ENCODE measurements at regions not wholly inside any gene's neighbourhood (a gene's known extent, or its start where the extent isn't known, plus 50 kb on each side); places are given as distances from the start of the nearest gene placed in this dataset.

DNA sequence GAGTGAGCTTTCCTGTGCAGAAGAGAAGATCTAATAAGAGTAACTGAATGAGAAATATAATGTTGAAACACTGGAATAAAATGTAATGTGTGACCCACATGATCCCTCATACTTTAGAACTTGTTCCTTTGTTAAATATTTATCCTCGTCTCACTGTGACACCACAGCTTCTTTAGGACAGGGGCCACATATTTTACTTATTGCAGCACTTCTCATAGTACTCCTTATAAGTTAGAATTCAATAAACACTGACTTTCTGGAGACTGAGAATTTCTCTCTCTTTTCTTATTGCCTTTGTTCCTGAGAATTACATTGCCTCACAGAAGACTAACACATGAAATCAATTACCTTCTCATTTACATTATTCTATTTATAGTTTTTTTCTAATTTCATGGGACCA lies 1234.6 kb upstream of the CHAC2 start:
- H3K4me2 ChIP-seq: no peak overlapping the region
- no peak overlapping the region for H3K27ac ChIP-seq (ENCODE audit: low read depth)
- no peaks in the 10 kb centered on the region for H3K4me1 ChIP-seq (ENCODE audit: insufficient read depth)
- no peaks in the 10 kb centered on the region for H3K36me3 Mint-ChIP-seq (ENCODE audit: low read depth)
- H3K27ac Mint-ChIP-seq: no peak overlapping the region
- no peak overlapping the region for H2AFZ ChIP-seq
- H3K27me3 ChIP-seq (ENCODE audit: insufficient read depth): no peaks in the 10 kb centered on the region
- H3K9me3 Mint-ChIP-seq: no peaks in the 10 kb centered on the region
- H3K4me3 ChIP-seq: no peak overlapping the region
- no peaks in the 10 kb centered on the region for H4K20me1 ChIP-seq (replicated peaks; ENCODE audit: insufficient read depth)
- H3K27me3 Mint-ChIP-seq (ENCODE audit: insufficient read depth, low read depth, poor library complexity): no peaks in the 10 kb centered on the region
- no peaks in the 10 kb centered on the region for H3F3A ChIP-seq (replicated peaks; ENCODE audit: low read depth)
- no peaks in the 10 kb centered on the region for H3K4me1 Mint-ChIP-seq
- no peak for TF ChIP-seq EZH2 (IDR thresholded peaks at IDR 0.05; ENCODE audit: low read depth, unreplicated experiment)
- TF ChIP-seq, protein P1, sequence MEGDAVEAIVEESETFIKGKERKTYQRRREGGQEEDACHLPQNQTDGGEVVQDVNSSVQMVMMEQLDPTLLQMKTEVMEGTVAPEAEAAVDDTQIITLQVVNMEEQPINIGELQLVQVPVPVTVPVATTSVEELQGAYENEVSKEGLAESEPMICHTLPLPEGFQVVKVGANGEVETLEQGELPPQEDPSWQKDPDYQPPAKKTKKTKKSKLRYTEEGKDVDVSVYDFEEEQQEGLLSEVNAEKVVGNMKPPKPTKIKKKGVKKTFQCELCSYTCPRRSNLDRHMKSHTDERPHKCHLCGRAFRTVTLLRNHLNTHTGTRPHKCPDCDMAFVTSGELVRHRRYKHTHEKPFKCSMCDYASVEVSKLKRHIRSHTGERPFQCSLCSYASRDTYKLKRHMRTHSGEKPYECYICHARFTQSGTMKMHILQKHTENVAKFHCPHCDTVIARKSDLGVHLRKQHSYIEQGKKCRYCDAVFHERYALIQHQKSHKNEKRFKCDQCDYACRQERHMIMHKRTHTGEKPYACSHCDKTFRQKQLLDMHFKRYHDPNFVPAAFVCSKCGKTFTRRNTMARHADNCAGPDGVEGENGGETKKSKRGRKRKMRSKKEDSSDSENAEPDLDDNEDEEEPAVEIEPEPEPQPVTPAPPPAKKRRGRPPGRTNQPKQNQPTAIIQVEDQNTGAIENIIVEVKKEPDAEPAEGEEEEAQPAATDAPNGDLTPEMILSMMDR (conservative IDR thresholded peaks at IDR 0.05; ENCODE audit: low read depth in 2 of 2): no peak
- TF ChIP-seq, protein P2, sequence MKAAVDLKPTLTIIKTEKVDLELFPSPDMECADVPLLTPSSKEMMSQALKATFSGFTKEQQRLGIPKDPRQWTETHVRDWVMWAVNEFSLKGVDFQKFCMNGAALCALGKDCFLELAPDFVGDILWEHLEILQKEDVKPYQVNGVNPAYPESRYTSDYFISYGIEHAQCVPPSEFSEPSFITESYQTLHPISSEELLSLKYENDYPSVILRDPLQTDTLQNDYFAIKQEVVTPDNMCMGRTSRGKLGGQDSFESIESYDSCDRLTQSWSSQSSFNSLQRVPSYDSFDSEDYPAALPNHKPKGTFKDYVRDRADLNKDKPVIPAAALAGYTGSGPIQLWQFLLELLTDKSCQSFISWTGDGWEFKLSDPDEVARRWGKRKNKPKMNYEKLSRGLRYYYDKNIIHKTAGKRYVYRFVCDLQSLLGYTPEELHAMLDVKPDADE (IDR thresholded peaks at IDR 0.05): no peak
- no peak for TF ChIP-seq CREB1 (CRISPR knock-in tag; IDR thresholded peaks at IDR 0.05; ENCODE audit: low read depth)
- no peak for TF ChIP-seq POLR2AphosphoS5 (IDR thresholded peaks at IDR 0.05; ENCODE audit: low read depth)
- TF ChIP-seq, protein P3, sequence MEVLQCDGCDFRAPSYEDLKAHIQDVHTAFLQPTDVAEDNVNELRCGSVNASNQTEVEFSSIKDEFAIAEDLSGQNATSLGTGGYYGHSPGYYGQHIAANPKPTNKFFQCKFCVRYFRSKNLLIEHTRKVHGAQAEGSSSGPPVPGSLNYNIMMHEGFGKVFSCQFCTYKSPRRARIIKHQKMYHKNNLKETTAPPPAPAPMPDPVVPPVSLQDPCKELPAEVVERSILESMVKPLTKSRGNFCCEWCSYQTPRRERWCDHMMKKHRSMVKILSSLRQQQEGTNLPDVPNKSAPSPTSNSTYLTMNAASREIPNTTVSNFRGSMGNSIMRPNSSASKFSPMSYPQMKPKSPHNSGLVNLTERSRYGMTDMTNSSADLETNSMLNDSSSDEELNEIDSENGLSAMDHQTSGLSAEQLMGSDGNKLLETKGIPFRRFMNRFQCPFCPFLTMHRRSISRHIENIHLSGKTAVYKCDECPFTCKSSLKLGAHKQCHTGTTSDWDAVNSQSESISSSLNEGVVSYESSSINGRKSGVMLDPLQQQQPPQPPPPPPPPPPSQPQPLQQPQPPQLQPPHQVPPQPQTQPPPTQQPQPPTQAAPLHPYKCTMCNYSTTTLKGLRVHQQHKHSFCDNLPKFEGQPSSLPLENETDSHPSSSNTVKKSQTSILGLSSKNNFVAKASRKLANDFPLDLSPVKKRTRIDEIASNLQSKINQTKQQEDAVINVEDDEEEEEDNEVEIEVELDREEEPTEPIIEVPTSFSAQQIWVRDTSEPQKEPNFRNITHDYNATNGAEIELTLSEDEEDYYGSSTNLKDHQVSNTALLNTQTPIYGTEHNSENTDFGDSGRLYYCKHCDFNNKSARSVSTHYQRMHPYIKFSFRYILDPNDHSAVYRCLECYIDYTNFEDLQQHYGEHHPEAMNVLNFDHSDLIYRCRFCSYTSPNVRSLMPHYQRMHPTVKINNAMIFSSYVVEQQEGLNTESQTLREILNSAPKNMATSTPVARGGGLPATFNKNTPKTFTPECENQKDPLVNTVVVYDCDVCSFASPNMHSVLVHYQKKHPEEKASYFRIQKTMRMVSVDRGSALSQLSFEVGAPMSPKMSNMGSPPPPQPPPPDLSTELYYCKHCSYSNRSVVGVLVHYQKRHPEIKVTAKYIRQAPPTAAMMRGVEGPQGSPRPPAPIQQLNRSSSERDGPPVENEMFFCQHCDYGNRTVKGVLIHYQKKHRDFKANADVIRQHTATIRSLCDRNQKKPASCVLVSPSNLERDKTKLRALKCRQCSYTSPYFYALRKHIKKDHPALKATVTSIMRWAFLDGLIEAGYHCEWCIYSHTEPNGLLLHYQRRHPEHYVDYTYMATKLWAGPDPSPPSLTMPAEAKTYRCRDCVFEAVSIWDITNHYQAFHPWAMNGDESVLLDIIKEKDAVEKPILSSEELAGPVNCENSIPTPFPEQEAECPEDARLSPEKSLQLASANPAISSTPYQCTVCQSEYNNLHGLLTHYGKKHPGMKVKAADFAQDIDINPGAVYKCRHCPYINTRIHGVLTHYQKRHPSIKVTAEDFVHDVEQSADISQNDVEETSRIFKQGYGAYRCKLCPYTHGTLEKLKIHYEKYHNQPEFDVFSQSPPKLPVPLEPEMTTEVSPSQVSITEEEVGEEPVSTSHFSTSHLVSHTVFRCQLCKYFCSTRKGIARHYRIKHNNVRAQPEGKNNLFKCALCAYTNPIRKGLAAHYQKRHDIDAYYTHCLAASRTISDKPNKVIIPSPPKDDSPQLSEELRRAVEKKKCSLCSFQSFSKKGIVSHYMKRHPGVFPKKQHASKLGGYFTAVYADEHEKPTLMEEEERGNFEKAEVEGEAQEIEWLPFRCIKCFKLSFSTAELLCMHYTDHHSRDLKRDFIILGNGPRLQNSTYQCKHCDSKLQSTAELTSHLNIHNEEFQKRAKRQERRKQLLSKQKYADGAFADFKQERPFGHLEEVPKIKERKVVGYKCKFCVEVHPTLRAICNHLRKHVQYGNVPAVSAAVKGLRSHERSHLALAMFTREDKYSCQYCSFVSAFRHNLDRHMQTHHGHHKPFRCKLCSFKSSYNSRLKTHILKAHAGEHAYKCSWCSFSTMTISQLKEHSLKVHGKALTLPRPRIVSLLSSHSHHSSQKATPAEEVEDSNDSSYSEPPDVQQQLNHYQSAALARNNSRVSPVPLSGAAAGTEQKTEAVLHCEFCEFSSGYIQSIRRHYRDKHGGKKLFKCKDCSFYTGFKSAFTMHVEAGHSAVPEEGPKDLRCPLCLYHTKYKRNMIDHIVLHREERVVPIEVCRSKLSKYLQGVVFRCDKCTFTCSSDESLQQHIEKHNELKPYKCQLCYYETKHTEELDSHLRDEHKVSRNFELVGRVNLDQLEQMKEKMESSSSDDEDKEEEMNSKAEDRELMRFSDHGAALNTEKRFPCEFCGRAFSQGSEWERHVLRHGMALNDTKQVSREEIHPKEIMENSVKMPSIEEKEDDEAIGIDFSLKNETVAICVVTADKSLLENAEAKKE (CRISPR knock-in tag; IDR thresholded peaks at IDR 0.05): no peak
- no peak for TF ChIP-seq NANOG (IDR thresholded peaks at IDR 0.05; ENCODE audit: borderline replicate concordance)
- no peak for TF ChIP-seq JUNB (IDR thresholded peaks at IDR 0.05; ENCODE audit: unreplicated experiment)
- TF ChIP-seq ZNF331 (CRISPR knock-in tag; IDR thresholded peaks at IDR 0.05; ENCODE audit: low read depth): no peak
- no peak for TF ChIP-seq ZNF114 (CRISPR knock-in tag; IDR thresholded peaks at IDR 0.05)
- TF ChIP-seq EZH2phosphoT487 (IDR thresholded peaks at IDR 0.05; ENCODE audit: unreplicated experiment): no peak
- TF ChIP-seq, protein P4, sequence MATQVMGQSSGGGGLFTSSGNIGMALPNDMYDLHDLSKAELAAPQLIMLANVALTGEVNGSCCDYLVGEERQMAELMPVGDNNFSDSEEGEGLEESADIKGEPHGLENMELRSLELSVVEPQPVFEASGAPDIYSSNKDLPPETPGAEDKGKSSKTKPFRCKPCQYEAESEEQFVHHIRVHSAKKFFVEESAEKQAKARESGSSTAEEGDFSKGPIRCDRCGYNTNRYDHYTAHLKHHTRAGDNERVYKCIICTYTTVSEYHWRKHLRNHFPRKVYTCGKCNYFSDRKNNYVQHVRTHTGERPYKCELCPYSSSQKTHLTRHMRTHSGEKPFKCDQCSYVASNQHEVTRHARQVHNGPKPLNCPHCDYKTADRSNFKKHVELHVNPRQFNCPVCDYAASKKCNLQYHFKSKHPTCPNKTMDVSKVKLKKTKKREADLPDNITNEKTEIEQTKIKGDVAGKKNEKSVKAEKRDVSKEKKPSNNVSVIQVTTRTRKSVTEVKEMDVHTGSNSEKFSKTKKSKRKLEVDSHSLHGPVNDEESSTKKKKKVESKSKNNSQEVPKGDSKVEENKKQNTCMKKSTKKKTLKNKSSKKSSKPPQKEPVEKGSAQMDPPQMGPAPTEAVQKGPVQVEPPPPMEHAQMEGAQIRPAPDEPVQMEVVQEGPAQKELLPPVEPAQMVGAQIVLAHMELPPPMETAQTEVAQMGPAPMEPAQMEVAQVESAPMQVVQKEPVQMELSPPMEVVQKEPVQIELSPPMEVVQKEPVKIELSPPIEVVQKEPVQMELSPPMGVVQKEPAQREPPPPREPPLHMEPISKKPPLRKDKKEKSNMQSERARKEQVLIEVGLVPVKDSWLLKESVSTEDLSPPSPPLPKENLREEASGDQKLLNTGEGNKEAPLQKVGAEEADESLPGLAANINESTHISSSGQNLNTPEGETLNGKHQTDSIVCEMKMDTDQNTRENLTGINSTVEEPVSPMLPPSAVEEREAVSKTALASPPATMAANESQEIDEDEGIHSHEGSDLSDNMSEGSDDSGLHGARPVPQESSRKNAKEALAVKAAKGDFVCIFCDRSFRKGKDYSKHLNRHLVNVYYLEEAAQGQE (IDR thresholded peaks at IDR 0.05; ENCODE audit: unreplicated experiment): no peak
- TF ChIP-seq STAT1 (IDR thresholded peaks at IDR 0.05; ENCODE audit: unreplicated experiment): no peak
- no peaks in the 10 kb centered on the region for H3K9me2 ChIP-seq (ENCODE audit: insufficient read depth)
- H3K79me2 ChIP-seq (replicated peaks; ENCODE audit: insufficient read depth): no peaks in the 10 kb centered on the region
- H3K4me3 Mint-ChIP-seq: no peak overlapping the region
- ATAC-seq (no peak), DNase-seq (ENCODE audit: low spot score) (no peak)
- no peaks in the 10 kb centered on the region for H3K36me3 ChIP-seq (ENCODE audit: insufficient read depth)

All from GM23338 (cell line).